ENCODE measurements at regions not wholly inside any gene's neighbourhood (a gene's known extent, or its start where the extent isn't known, plus 50 kb on each side); places are given as distances from the start of the nearest gene placed in this dataset.

DNA sequence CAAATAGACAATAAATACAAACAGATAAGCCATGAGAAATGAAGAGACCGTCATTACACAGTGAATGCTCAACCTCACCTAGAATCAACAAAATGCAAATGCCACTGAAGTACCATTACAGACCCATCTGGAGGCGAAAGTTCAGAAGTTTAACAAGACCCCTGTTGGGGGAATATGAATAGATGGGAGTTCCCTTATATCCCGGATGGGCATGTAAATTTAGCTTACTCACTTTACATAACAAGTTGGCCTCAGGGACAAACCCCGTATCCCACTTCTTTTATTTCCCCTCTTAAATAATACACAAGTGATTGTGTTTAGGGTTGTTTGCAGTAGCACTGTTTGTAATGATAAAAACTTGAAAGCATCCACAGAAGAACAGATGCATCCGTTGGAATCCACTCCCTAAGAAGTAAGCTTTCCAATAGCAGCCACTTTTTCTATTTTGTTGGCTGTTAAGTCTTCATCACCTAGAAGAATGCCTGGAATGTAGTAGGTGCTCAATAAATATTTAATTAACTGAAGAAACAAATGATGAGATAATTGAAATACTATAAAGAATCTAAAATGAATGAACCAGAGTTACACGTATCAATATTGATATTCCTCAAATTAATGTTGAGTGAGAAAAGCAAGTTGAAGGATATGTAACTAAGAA is 1076.3 kb upstream of the TENM3 start:
- WGBS, 5 donors = 40 to 56% (median 47%) methylated on average over 6 of the region's 6 CpGs
- Histone ChIP-seq H3K36me3 (no peaks in the 10 kb centered on the region), H3K9me3 (no peaks in the 10 kb centered on the region), H3K4me1 (no peaks in the 10 kb centered on the region), H3K27ac (no peak overlapping the region), H3K4me3 (no peak overlapping the region), H3K27me3 (replicated peaks in 1 of 7) (no peaks in the 10 kb centered on the region)
- TF ChIP-seq POLR2A (IDR thresholded peaks at IDR 0.05) = no peak
- TF ChIP-seq, protein P1, sequence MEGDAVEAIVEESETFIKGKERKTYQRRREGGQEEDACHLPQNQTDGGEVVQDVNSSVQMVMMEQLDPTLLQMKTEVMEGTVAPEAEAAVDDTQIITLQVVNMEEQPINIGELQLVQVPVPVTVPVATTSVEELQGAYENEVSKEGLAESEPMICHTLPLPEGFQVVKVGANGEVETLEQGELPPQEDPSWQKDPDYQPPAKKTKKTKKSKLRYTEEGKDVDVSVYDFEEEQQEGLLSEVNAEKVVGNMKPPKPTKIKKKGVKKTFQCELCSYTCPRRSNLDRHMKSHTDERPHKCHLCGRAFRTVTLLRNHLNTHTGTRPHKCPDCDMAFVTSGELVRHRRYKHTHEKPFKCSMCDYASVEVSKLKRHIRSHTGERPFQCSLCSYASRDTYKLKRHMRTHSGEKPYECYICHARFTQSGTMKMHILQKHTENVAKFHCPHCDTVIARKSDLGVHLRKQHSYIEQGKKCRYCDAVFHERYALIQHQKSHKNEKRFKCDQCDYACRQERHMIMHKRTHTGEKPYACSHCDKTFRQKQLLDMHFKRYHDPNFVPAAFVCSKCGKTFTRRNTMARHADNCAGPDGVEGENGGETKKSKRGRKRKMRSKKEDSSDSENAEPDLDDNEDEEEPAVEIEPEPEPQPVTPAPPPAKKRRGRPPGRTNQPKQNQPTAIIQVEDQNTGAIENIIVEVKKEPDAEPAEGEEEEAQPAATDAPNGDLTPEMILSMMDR (IDR thresholded peaks at IDR 0.05 in 8 of 11, conservative IDR thresholded peaks at IDR 0.05 in 3 of 11) = no peak
- intact Hi-C loops (cut with DNase I; ENCODE audit: low total_unique reads) = no loop called here
- no peak for DNase-seq

DNA sequence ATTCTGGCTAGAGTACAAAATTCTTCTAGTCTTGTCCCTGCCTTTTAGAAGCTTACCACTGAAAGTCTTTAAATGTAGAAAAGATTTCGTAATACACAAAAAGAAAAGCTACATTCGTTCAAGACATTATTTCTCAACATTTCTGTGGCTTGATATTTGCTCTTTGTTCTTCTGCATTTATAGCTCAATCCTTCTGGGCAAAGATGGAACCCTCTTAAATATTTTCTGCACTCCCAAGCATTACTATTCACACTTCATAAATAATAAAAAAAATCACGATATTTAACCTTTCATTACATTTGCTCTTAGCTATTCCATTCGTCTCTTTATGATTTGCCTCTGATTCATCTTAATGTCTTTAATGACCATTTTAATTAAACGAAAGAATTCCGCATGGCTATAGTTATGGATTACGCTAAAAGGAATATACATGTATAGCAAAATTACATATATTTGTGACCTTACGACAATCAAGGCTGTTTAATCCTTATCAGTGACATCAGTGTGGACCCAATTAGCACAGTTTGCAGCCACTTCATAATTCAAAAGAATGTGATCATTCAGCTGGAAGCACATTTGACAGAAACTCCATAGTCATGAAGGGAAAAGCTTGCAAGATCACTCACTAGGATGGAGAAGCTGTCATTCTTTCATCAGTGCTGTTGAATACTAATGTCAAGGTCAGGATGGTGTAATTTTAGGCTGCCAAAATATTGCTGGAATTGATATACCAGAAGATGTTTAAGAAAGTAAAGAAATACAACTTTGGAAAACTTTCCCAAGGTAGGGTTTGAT is 1075.0 kb upstream of the TENM3 start:
- Histone ChIP-seq H3K9me3 (no peaks in the 10 kb centered on the region), H3K27me3 (replicated peaks in 1 of 7) (no peaks in the 10 kb centered on the region), H3K4me1 (no peaks in the 10 kb centered on the region), H3K4me3 (no peak overlapping the region), H3K27ac (no peak overlapping the region), H3K36me3 (no peaks in the 10 kb centered on the region)
- no peak for DNase-seq
- TF ChIP-seq, protein P1 (IDR thresholded peaks at IDR 0.05 in 8 of 11, conservative IDR thresholded peaks at IDR 0.05 in 3 of 11) = no peak
- TF ChIP-seq POLR2AphosphoS5 (IDR thresholded peaks at IDR 0.05) = no peak
- TF ChIP-seq POLR2A (IDR thresholded peaks at IDR 0.05) = no peak
- 82 to 89% (median 87%) methylated on average over 8 of the region's 8 CpGs for WGBS, 5 donors
- intact Hi-C loops (cut with DNase I; ENCODE audit: low total_unique reads) = no loop called here

DNA sequence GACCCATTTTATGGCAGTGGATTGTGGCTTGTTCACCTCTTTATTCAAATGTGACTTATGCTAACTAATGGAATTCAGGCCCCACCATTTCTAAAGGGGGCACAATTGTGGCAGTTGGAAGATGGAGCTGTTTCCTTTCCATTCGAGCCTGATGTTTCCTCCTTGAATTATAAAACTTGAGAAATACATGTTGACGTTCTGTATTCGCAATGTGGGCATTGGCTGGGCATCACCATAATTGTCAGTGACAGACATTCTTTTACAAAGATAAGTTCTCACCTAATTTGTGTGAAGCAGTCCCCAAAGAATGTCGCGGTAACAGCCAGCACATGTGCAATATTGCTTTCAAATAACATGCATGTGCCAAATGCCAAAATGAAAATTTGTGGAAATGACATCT is 1070.2 kb upstream of the TENM3 start:
- intact Hi-C loops (cut with DNase I; ENCODE audit: low total_unique reads) = no loop called here

DNA sequence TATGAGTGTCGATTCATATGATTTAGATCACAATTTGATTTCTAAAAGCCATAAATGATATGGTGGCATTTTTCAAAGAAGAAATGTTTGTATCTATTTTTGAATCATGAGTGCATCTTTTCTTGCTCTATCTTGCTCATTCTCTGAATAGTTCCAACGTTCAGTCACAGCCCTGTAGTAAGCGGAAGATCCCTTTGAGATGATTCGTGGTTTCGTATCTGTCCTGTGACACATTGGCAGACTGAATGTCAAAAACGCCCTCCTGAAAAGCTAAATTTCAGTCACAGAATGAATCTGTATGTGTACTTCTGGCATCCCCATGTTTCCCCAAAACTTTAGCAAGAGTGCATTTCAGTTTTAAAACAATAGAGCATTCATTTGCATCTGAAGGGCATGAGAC is 1066.9 kb upstream of the TENM3 start:
- Histone ChIP-seq H3K4me3 (no peak overlapping the region), H3K27me3 (replicated peaks in 1 of 7) (no peaks in the 10 kb centered on the region), H3K27ac (no peak overlapping the region), H3K9me3 (no peaks in the 10 kb centered on the region), H3K4me1 (no peaks in the 10 kb centered on the region), H3K36me3 (no peaks in the 10 kb centered on the region)
- DNase-seq = no peak
- TF ChIP-seq POLR2AphosphoS5 (IDR thresholded peaks at IDR 0.05) (no peak), POLR2A (IDR thresholded peaks at IDR 0.05) (no peak)
- TF ChIP-seq, protein P1 (IDR thresholded peaks at IDR 0.05 in 8 of 11, conservative IDR thresholded peaks at IDR 0.05 in 3 of 11) = no peak
- WGBS, 5 donors = 74 to 87% (median 80%) methylated on average over 6 of the region's 6 CpGs
- intact Hi-C loops (cut with DNase I; ENCODE audit: low total_unique reads) = no loop called here

More for the DNA sequence above, 1070.2 kb upstream of the TENM3 start:
- DNase-seq = no peak
- Histone ChIP-seq H3K4me3 (no peak overlapping the region), H3K27ac (no peak overlapping the region), H3K9me3 (no peaks in the 10 kb centered on the region), H3K4me1 (no peaks in the 10 kb centered on the region), H3K36me3 (no peaks in the 10 kb centered on the region), H3K27me3 (replicated peaks in 1 of 7) (no peaks in the 10 kb centered on the region)
- 70 to 80% (median 73%) methylated on average over 5 of the region's 5 CpGs for WGBS, 5 donors
- TF ChIP-seq POLR2AphosphoS5 (IDR thresholded peaks at IDR 0.05) = no peak
- TF ChIP-seq POLR2A (IDR thresholded peaks at IDR 0.05) = no peak
- TF ChIP-seq, protein P1 (IDR thresholded peaks at IDR 0.05 in 8 of 11, conservative IDR thresholded peaks at IDR 0.05 in 3 of 11) = no peak
